WI38 (cell line): ENCODE measurements at regions not wholly inside any gene's neighbourhood (a gene's known extent, or its start where the extent isn't known, plus 50 kb on each side); places are given as distances from the start of the nearest gene placed in this dataset.

Source experiments
- H3K4me3 ChIP-seq: 2 replicates; pipeline ENCODE4 v1.5.1; 2011; ENCODE audit warnings: low read depth, mild to moderate bottlenecking, control low read depth, low read length
- CTCF ChIP-seq: IDR thresholded peaks from 2 replicates; pipeline ENCODE4 v1.5.1; 2012; ENCODE audit warnings: low read depth, mild to moderate bottlenecking, control low read depth, low read length

- no peak overlapping the region for H3K4me3 ChIP-seq
- TF ChIP-seq CTCF: no peak
Observed at GRCh38 chr6:167643223-167643622, 183.5 kb upstream of the AFDN start.

- no peak for TF ChIP-seq CTCF
- H3K4me3 ChIP-seq: no peak overlapping the region
Observed at GRCh38 chr6:167643716-167644115, 183.0 kb upstream of the AFDN start.

GRCh38 chr6:167644412-167645132 is 182.1 kb upstream of the AFDN start:
- no peak overlapping the region for H3K4me3 ChIP-seq
- no peak for TF ChIP-seq CTCF

GRCh38 chr6:167645368-167645767 is 181.3 kb upstream of the AFDN start:
- no peak for TF ChIP-seq CTCF
- no peak overlapping the region for H3K4me3 ChIP-seq

GRCh38 chr6:167647306-167647705 is 179.4 kb upstream of the AFDN start:
- H3K4me3 ChIP-seq: no peak overlapping the region
- no peak for TF ChIP-seq CTCF

GRCh38 chr6:167647737-167648470 is 178.8 kb upstream of the AFDN start:
- no peak for TF ChIP-seq CTCF

More at GRCh38 chr6:167647737-167648470, 178.8 kb upstream of the AFDN start:
- H3K4me3 ChIP-seq: no peak overlapping the region
